ENCODE measurements at regions not wholly inside any gene's neighbourhood (a gene's known extent, or its start where the extent isn't known, plus 50 kb on each side); places are given as distances from the start of the nearest gene placed in this dataset.
"Not testable (repeated sequence)": the region's sequence is repeated elsewhere in the genome, so short reads cannot be mapped to it uniquely, and the experiment has no call there.

- no peak for DNase-seq (ENCODE audit: low read depth in 2 of 2)
These were observed 136.3 kb upstream of the ESR1 start for GRCh38 chr6:151671195-151671594.

DNA sequence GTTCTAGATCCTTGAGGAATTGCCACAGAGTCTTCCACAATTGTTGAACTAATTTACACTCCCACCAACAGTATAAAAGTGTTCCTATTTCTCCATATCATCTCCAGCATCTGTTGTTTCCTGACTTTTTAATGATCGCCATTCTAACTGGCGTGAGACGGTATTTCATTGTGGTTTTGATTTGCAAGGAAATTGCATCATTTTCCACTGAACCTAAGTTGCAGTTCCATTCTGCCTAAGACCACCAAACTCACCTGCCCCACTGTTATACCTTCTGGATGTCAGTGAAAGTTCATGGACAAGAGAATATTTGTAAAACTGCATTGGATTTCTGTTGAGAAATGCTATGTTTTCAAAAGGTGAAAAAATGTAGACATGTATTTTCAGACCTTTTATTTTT, 132.9 kb upstream of the ESR1 start:
- no peak for DNase-seq (ENCODE audit: low read depth in 2 of 2)

GRCh38 chr6:151675746-151676459, 131.6 kb upstream of the ESR1 start:
- peak in 1 of 2 donors; percentile 10 for DNase-seq (ENCODE audit: low read depth in 2 of 2)

DNA sequence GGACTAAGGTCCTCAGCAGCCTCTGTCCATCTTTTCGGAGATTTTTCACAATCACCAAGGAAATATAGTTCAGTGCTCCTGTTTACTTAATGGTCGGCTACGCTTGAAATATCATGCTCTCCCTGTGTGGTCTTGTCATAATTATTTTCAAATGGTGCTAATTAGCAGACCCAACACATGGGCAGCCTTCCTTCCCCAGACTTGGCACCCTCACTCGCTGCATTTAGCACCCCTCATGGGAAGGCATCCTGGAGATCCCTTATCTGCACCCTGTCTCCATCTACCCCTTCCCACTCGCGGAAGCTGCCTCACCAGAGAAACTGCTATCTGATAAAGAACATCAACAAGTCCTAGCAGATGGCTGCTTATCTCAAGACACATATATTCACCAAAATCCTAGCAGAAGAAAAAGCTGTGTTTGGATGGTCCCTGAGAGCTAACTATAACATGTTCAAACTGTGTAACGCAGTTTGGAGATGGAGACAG, 131.0 kb upstream of the ESR1 start:
- no peak for DNase-seq (ENCODE audit: low read depth in 2 of 2)

DNA sequence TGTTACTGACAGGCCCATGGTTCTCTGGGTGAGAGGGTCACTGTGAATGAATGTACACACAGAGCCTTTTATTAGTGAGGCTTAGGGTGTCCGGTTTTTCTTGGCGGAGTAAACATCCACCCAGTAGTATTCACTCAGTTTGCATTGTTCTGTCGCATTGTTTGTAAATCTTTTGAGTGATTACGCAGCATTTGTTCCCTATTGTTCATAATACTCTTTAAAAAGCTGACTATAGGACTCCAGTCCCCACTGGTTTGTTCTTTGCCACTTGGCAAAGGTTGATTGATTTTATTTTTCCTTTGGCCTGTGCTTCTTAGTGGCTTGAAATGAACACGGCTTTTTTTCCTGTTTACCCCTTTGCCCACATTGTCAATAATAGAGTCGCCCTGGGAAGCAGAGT, 130.1 kb upstream of the ESR1 start:
- DNase-seq (ENCODE audit: low read depth in 2 of 2): no peak

DNA sequence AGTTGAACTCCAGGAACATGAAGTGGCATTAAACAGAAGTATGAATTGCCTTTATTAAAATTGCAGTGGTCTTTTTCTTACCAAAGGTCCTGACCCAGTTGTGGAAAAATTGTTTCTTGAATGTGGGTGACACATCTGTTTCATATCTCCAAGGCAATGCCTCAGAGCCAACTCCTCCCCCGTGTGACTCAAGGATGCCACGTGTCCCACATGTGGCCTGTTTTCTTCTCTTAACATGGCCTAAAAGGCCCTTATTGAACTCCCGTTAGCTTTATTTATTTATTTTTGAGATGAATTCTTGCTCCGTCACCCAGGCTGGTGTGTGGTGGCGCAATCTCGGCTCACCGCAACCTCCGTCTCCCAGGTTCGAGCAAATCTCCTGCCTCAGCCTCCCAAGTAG, 128.4 kb upstream of the ESR1 start:
- DNase-seq (ENCODE audit: low read depth in 2 of 2): no peak

- no peak for DNase-seq (ENCODE audit: low read depth in 2 of 2)
These were observed 127.5 kb upstream of the ESR1 start for GRCh38 chr6:151679941-151680340.

DNA sequence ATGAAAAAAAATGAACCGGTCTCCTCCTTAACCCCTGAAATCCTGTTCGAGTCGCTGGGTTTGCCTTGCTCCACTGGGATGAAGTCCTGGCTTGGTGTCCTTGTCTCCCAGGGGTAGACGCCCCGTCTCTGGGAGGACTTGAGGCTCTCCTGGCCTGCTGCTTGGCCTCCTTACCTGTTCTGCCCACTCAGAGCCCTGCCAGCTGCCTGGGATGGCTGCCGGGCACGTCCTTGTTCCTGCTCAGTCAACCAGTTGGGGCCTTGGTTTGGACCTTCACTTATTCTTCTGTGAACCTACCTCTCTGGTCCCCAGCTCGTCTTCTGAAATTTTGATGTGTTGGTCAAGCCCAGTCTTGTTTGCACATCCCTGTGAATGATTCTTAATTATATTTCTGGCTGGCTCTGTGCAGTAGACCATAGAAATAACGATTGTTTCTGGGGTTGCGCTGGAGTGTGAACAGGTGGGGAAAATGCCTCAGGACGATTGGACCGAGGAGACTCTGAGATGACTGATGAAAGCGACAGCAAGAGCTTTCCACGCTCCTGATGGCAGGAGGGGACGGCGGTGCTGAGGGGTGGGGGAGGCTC, 126.5 kb upstream of the ESR1 start:
- DNase-seq (ENCODE audit: low read depth in 2 of 2): no peak

DNA sequence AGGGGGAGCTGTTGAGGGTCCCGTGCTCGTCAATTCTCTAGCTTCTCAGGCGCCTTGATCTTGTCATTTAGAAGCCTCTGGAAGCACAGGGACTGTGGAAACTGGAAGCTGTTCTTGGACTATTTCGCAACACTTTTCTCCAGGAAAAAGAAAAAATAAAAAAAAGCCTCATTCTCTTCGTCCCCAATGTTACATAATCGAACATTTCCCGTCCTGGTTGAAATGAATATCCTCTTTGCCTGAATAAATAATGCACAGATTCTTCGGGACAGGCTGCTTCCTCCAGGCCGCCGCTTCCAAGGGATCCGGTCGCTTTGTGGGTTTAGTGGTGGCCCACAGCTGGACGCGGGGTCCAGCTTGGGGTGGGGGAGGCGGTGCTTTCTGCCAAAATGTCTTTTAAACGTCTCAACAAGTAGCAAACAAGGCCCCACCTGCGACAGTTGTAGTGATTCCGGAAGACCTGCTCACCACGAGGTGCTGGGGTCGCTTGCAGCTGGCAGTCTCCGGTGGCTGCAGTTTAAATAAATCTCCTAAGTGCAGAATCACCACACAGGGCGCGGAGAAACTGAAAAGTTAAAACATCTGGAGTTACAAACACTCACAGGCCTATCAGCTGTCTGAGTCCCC, 125.9 kb upstream of the ESR1 start:
- DNase-seq (ENCODE audit: low read depth in 2 of 2): no peak

DNA sequence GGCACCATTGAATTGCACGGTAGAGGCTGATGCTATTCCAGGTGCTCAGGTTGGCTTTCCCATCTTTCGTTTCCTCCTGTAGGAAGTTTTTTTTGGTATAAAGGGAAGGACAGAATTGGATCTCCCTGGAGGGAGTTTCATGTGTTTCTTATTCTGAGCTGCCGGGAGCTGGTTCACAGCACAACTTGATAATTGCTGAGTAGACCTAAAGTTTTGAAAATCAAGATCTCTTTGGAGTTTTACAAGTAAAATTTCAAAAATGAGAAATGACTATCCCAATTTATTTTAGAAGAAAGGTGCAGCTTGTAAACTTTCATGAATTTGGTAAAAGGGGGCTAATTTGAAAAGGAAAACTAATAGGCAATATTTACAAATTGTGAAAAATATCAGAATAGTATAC, 125.2 kb upstream of the ESR1 start:
- DNase-seq (ENCODE audit: low read depth in 2 of 2): no peak

GRCh38 chr6:151682922-151683321, 124.6 kb upstream of the ESR1 start:
- DNase-seq (ENCODE audit: low read depth in 2 of 2): no peak

DNA sequence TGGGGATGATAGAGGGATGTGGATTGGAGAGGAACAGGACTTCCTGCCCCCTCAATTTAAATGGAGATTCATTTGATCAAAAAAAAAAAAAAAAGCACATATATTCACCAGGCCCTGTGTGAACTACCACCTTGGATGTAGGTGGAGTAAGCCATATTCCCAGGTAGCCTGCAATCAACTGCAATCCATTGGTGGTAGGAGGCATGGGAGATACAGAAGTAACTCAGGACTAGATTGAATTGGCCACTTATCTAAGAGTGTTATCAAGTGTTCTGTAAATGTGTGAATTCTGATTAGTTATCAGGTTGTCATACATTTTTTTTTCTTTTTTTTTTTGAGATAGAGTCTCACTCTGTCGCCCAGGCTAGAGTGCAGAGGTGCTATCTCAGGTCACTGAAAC, 124.1 kb upstream of the ESR1 start:
- no peak for DNase-seq (ENCODE audit: low read depth in 2 of 2)

GRCh38 chr6:151689499-151690201, 117.8 kb upstream of the ESR1 start:
- DNase-seq (ENCODE audit: low read depth in 2 of 2): no peak

DNA sequence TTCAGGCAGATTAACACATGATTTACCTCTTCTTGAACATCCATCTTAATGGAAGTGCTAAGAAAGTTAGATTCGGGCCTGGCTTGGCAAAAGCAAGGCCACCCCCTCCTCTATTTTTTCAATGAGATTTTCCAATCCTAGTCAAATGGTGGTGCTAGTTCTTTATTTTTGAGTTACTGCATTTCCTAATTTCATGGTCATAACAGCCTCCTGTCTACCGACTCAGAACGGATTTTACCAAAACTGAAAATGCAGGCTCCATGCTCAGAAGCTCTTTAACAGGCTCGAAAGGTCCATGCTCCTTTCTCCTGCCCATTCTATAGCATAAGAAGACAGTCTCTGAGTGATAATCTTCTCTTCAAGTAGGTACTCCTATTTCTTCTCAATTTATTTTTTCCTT, 117.2 kb upstream of the ESR1 start:
- DNase-seq (ENCODE audit: low read depth in 2 of 2): no peak

GRCh38 chr6:151690768-151691562, 116.5 kb upstream of the ESR1 start:
- no peak for DNase-seq (ENCODE audit: low read depth in 2 of 2)

DNA sequence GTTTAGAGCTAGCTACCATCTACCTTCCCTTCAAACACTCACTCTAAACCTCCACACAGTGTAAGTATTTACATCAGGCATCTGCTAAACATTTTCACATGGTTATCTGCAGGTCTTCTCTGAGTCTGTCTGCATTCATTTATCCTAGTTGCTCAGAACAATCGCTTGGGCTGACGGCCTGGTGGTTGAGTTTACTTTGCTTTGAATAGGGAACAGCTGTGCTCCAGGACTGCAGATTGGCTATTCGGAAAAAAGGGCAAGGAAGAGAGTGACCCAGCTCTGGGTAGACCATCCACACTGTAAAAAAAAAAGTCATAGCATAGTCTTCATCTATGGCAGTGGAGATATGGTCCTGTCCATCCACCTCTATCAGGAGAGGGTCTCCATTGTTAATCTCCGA, 115.3 kb upstream of the ESR1 start:
- DNase-seq (ENCODE audit: low read depth in 2 of 2): no peak

GRCh38 chr6:151693366-151693765, 114.1 kb upstream of the ESR1 start:
- DNase-seq (ENCODE audit: low read depth in 2 of 2): no peak

DNA sequence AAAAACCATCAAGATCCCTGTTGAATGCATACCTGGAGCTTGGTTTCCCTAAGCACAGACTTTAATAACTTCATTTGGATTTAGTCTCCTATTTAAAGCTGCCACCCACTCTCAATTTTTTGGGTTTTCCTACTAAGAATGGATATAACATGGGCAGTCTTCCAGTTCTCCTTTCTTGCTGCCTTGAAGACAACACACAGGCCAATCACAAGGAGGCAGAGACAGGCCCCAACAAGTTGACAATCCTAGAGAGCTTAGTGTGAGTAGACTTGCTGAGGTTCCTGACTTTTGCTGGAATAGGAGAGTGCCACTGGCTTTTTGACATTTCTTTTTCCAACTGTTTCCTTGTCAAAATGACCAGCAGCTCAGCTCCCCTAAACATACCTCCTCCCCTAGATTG, 112.3 kb upstream of the ESR1 start:
- DNase-seq (ENCODE audit: low read depth in 2 of 2): no peak

- DNase-seq (ENCODE audit: low read depth in 2 of 2): not testable (repeated sequence)
These were observed 111.2 kb upstream of the ESR1 start for GRCh38 chr6:151696302-151696701.

DNA sequence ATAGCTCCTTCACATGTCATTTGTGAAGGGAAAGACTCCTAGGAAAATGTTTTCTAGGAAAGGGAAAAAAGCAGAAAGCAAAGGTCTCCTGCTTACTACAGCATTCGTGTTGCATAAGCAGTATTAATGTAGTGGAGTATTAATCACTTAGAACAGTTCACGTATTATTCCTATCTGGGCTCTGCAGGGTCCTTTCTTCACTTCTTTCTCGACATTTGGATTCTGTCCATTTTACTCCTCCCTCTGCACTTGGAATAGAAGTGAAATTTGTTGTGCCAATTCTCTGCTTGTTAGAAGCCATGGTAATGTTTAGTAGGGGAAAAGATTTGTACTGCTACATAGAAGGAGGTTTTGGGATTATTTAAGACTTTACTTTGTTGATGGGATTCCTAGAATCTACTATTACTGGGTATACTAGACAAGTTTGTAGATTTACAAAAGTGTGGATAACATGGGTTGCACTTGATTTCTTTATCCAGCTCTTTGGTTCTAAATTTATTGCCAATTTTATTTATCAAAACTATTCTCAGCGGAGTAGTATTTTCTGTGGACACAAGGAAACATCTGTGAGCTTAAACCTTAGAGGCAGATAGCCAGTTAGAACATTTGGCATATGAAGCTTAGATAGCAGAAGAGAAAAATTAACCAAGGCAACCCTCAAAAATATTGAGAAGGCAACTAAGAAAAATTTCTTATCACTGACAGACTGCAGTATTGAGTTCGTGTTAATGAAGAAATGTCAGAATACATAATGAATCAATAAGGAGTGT, 108.4 kb upstream of the ESR1 start:
- DNase-seq (ENCODE audit: low read depth in 2 of 2): no peak

GRCh38 chr6:151699719-151700118, 107.8 kb upstream of the ESR1 start:
- DNase-seq (ENCODE audit: low read depth in 2 of 2): no peak

Measured in stimulated activated CD8-positive, alpha-beta memory T cell treated with anti-CD3 and anti-CD28 coated beads, Interleukin-7, amount 100 ng/mL, for 1 hour (primary cell).